HEK293 (cell line): ENCODE measurements at regions not wholly inside any gene's neighbourhood (a gene's known extent, or its start where the extent isn't known, plus 50 kb on each side); places are given as distances from the start of the nearest gene placed in this dataset.

Experiments used
- CTCF ChIA-PET: fragments of 350-600 bp; formaldehyde crosslinking; extraction: SDS; loops from one replicate; lab custom pipeline; 2021; ENCODE audit warnings: antibody characterized with exemption; lab: Yijun Ruan, JAX
- POLR2A ChIA-PET: fragments of 300-600 bp; formaldehyde crosslinking; extraction: SDS; loops from one replicate; lab custom pipeline; 2020; ENCODE audit warnings: antibody characterized with exemption, inconsistent platforms; lab: Yijun Ruan, JAX
- H3K27ac ChIP-seq: fragments of 200-500 bp; sonication (Bioruptor generic); 2 replicates; pipeline ENCODE4 v1.5.1; 2014; ENCODE audit warnings: low read depth, low read length, control low read depth, inconsistent platforms; ENCODE audit errors: extremely low read depth
- H3K36me3 ChIP-seq, 2 experiments: fragments of 200-500 bp in 1 of 2; sonication (Bioruptor generic) in 1 of 2; 1 replicate in 1 of 2; 2 replicates in 1 of 2; pipeline ENCODE4 v1.5.1; 2014 to 2017; ENCODE audit warnings: inconsistent platforms in 2 of 2, low read length in 2 of 2; ENCODE audit not compliant: control insufficient read depth in 2 of 2, insufficient read depth in 1 of 2
- H3K4me1 ChIP-seq: fragments of 200-500 bp; sonication (Bioruptor generic); 2 replicates; pipeline ENCODE4 v1.5.1; 2014; ENCODE audit warnings: mild to moderate bottlenecking, low read length, inconsistent platforms; ENCODE audit not compliant: control insufficient read depth, insufficient read depth
- H3K4me3 ChIP-seq: 2 replicates; pipeline ENCODE4 v1.5.1; 2011; ENCODE audit warnings: low read depth, mild to moderate bottlenecking, control low read depth, low read length, moderate library complexity
- H3K9me3 ChIP-seq: fragments of 200-500 bp; sonication (Bioruptor generic); 2 replicates; pipeline ENCODE4 v1.5.1; 2014; ENCODE audit warnings: low read depth, low read length, inconsistent platforms; ENCODE audit not compliant: control insufficient read depth, insufficient read depth
- GLI2 ChIP-seq: fragments of 450-650 bp; formaldehyde crosslinking; IDR thresholded peaks from 2 replicates; pipeline ENCODE4; 2017; ENCODE audit warnings: missing biosample characterization, missing genetic modification characterization, low read depth, borderline replicate concordance
- HOXA7 ChIP-seq: sonication (generic); formaldehyde crosslinking; IDR thresholded peaks from 2 replicates; pipeline ENCODE4 v1.8.1; 2022; ENCODE audit warnings: missing genetic modification reagents, borderline replicate concordance
- HOXC10 ChIP-seq: sonication (generic); formaldehyde crosslinking; IDR thresholded peaks from 2 replicates; pipeline ENCODE4 v1.8.1; 2023; ENCODE audit warnings: mild to moderate bottlenecking, missing genetic modification reagents
- KLF9 ChIP-seq: fragments of 450-650 bp; formaldehyde crosslinking; IDR thresholded peaks from 2 replicates; pipeline ENCODE4 v1.5.1; 2016; ENCODE audit warnings: missing biosample characterization, missing genetic modification characterization, low read depth
- TRIM28 ChIP-seq: IDR thresholded peaks from 2 replicates; pipeline ENCODE4 v1.6.1; 2011; ENCODE audit warnings: low read length, control low read depth, borderline replicate concordance
- ZNF174 ChIP-seq: fragments of 450-650 bp; formaldehyde crosslinking; IDR thresholded peaks from 2 replicates; pipeline ENCODE4 v1.5.0; 2017; ENCODE audit warnings: missing biosample characterization, mild to moderate bottlenecking, missing genetic modification characterization
- ZNF184 ChIP-seq: fragments of 450-650 bp; IDR thresholded peaks from 2 replicates; pipeline ENCODE4 v1.5.1; 2018; ENCODE audit warnings: missing biosample characterization, mild to moderate bottlenecking, missing genetic modification characterization
- ZNF19 ChIP-seq: fragments of 450-650 bp; formaldehyde crosslinking; IDR thresholded peaks from 2 replicates; pipeline ENCODE4; 2016; ENCODE audit warnings: missing biosample characterization, missing genetic modification characterization, low read depth
- ZNF48 ChIP-seq: fragments of 450-650 bp; formaldehyde crosslinking; IDR thresholded peaks from 2 replicates; pipeline ENCODE4 v1.5.1; 2016; ENCODE audit warnings: missing biosample characterization, missing genetic modification characterization
- ZNF530 ChIP-seq: fragments of 450-650 bp; formaldehyde crosslinking; IDR thresholded peaks from 2 replicates; pipeline ENCODE4 v1.5.1; 2016; ENCODE audit warnings: low read depth, missing biosample characterization, missing genetic modification characterization
- ZNF549 ChIP-seq: fragments of 450-650 bp; IDR thresholded peaks from 2 replicates; pipeline ENCODE4 v1.5.1; 2018; ENCODE audit warnings: missing biosample characterization, missing genetic modification characterization, mild to moderate bottlenecking, inconsistent platforms, moderate library complexity
- ZNF585B ChIP-seq: fragments of 450-650 bp; formaldehyde crosslinking; IDR thresholded peaks from 2 replicates; pipeline ENCODE4 v1.5.1; 2016; ENCODE audit warnings: missing biosample characterization, missing genetic modification characterization
- ZNF610 ChIP-seq: fragments of 450-650 bp; formaldehyde crosslinking; IDR thresholded peaks from 2 replicates; pipeline ENCODE4 v1.5.1; 2016; ENCODE audit warnings: missing biosample characterization, missing genetic modification characterization, borderline replicate concordance
- ZNF629 ChIP-seq: fragments of 450-650 bp; formaldehyde crosslinking; IDR thresholded peaks from 2 replicates; pipeline ENCODE4 v1.5.1; 2017; ENCODE audit warnings: missing biosample characterization, missing genetic modification characterization
- ZNF654 ChIP-seq: fragments of 450-650 bp; formaldehyde crosslinking; IDR thresholded peaks from 2 replicates; pipeline ENCODE4 v1.5.1; 2016; ENCODE audit warnings: low read depth, missing biosample characterization, missing genetic modification characterization
- ZNF830 ChIP-seq: fragments of 450-650 bp; IDR thresholded peaks from 2 replicates; pipeline ENCODE4 v1.5.0; 2018; ENCODE audit warnings: missing biosample characterization, missing genetic modification characterization, low read depth, mild to moderate bottlenecking, moderate library complexity
- ZNF843 ChIP-seq: fragments of 450-650 bp; formaldehyde crosslinking; IDR thresholded peaks from 2 replicates; pipeline ENCODE4 v1.5.1; 2016; ENCODE audit warnings: missing biosample characterization, missing genetic modification characterization
- ZXDB ChIP-seq: fragments of 450-650 bp; formaldehyde crosslinking; IDR thresholded peaks from 2 replicates; pipeline ENCODE4 v1.5.1; 2016; ENCODE audit warnings: missing biosample characterization, missing genetic modification characterization
- TF ChIP-seq, protein P1 (sequence below): IDR thresholded peaks from 2 replicates; pipeline ENCODE4 v1.6.1; 2011; ENCODE audit warnings: mild to moderate bottlenecking, low read depth, low read length, borderline replicate concordance
- TF ChIP-seq, protein P2 (sequence below): fragments of 450-650 bp; formaldehyde crosslinking; IDR thresholded peaks from 2 replicates; pipeline ENCODE4 v1.5.1; 2017; ENCODE audit warnings: missing biosample characterization, missing genetic modification characterization
- TF ChIP-seq, protein P3 (sequence below): fragments of 450-650 bp; formaldehyde crosslinking; IDR thresholded peaks from 2 replicates; pipeline ENCODE4 v1.5.1; 2016; ENCODE audit warnings: missing biosample characterization, missing genetic modification characterization

DNA sequence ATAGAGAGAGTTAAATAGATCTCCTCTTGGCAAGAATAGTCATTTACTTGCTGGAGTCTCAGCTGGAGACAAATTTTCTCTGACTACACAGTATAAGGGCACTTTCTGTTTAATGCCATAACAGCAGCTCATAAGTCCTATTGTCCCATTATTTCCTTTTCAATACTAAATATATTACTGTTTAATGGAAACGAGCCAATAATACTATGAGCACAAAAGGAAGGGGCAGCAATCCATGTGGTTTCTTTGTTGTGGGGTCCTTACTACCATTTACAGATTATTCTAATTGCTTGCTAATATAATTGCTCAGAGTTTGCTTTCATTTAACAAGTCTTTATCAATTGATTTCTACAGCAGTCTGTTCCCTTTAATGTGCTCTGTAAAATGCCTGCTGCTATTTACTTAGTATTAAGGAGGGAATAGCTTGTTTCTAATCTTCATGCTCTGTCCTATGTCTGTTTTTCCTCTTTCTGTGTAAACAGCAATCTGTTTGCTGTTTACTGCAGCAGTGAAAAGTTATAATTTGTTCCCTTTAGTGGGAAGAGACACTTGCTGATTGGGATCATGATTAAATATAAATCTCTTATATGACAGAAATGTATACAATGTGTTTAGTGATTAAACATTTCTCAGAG, 296.2 kb upstream of the SMIM30 start:
- H3K9me3 ChIP-seq = no peaks in the 10 kb centered on the region
- no peaks in the 10 kb centered on the region for H3K4me1 ChIP-seq
- no peaks in the 10 kb centered on the region for H3K36me3 ChIP-seq
- no peak overlapping the region for H3K4me3 ChIP-seq
- no peak overlapping the region for H3K27ac ChIP-seq
- ChIA-PET CTCF (interaction anchor here (0.7 to 1.3 kb wide), 2 partner anchors 10 to 255 kb away, joined by 4 to 5 read pairs; no protein-coding TSS in a partner anchor), POLR2A (no interaction called here)
- TF ChIP-seq, protein P1, sequence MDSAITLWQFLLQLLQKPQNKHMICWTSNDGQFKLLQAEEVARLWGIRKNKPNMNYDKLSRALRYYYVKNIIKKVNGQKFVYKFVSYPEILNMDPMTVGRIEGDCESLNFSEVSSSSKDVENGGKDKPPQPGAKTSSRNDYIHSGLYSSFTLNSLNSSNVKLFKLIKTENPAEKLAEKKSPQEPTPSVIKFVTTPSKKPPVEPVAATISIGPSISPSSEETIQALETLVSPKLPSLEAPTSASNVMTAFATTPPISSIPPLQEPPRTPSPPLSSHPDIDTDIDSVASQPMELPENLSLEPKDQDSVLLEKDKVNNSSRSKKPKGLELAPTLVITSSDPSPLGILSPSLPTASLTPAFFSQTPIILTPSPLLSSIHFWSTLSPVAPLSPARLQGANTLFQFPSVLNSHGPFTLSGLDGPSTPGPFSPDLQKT = no peak
- TF ChIP-seq ZNF48 (tag by site-specific recombination) = no peak
- no peak for TF ChIP-seq ZNF19 (tag by site-specific recombination)
- TF ChIP-seq ZNF654 = no peak
- no peak for TF ChIP-seq ZNF585B
- no peak for TF ChIP-seq GLI2 (tag by site-specific recombination)
- no peak for TF ChIP-seq ZNF629
- no peak for TF ChIP-seq HOXC10 (CRISPR knock-in tag)
- no peak for TF ChIP-seq ZNF184 (tag by site-specific recombination)
- no peak for TF ChIP-seq TRIM28
- no peak for TF ChIP-seq KLF9 (tag by site-specific recombination)
- TF ChIP-seq, protein P2, sequence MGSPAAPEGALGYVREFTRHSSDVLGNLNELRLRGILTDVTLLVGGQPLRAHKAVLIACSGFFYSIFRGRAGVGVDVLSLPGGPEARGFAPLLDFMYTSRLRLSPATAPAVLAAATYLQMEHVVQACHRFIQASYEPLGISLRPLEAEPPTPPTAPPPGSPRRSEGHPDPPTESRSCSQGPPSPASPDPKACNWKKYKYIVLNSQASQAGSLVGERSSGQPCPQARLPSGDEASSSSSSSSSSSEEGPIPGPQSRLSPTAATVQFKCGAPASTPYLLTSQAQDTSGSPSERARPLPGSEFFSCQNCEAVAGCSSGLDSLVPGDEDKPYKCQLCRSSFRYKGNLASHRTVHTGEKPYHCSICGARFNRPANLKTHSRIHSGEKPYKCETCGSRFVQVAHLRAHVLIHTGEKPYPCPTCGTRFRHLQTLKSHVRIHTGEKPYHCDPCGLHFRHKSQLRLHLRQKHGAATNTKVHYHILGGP (tag by site-specific recombination) = no peak
- no peak for TF ChIP-seq ZNF610 (tag by site-specific recombination)
- no peak for TF ChIP-seq HOXA7 (CRISPR knock-in tag)
- no peak for TF ChIP-seq ZNF174 (tag by site-specific recombination)
- no peak for TF ChIP-seq ZNF843 (tag by site-specific recombination)
- no peak for TF ChIP-seq ZNF530 (tag by site-specific recombination)

DNA sequence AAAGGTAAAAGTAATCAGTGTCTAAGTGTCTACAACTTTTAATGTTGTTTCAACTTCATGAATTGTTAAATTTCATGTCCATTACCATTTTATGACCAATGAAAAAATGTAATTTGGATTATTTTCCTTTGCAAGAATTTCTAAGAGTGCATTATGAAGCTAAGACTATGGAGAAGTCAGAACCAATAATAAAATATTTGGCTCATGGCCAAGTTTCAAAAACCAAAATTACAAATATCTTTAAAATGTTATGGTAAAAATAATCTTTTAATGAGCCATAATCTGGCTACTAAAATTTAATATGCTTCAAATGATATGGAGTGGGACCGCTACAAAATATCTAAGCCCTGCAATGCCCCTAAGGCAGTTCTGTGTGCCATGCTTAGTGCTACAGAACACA, 294.1 kb upstream of the SMIM30 start:
- no peaks in the 10 kb centered on the region for H3K4me1 ChIP-seq
- POLR2A ChIA-PET = no interaction called here
- no peaks in the 10 kb centered on the region for H3K36me3 ChIP-seq
- H3K27ac ChIP-seq = no peak overlapping the region
- TF ChIP-seq ZNF549 (no peak), ZXDB (tag by site-specific recombination) (no peak), ZNF830 (tag by site-specific recombination) (0 out of 2 replicates have a peak, but pooled peaks have one; percentile 8)
- TF ChIP-seq, protein P3, sequence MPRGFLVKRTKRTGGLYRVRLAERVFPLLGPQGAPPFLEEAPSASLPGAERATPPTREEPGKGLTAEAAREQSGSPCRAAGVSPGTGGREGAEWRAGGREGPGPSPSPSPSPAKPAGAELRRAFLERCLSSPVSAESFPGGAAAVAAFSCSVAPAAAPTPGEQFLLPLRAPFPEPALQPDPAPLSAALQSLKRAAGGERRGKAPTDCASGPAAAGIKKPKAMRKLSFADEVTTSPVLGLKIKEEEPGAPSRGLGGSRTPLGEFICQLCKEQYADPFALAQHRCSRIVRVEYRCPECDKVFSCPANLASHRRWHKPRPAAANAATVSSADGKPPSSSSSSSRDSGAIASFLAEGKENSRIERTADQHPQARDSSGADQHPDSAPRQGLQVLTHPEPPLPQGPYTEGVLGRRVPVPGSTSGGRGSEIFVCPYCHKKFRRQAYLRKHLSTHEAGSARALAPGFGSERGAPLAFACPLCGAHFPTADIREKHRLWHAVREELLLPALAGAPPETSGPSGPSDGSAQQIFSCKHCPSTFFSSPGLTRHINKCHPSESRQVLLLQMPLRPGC (tag by site-specific recombination) = no peak
- CTCF ChIA-PET = interaction anchor here (1.7 to 2.9 kb wide), 2 partner anchors 10 to 253 kb away, joined by 4 to 15 read pairs; no protein-coding TSS in a partner anchor
- H3K9me3 ChIP-seq = no peaks in the 10 kb centered on the region
- no peak overlapping the region for H3K4me3 ChIP-seq
